ENCODE measurements at regions not wholly inside any gene's neighbourhood (a gene's known extent, or its start where the extent isn't known, plus 50 kb on each side); places are given as distances from the start of the nearest gene placed in this dataset.

- Histone ChIP-seq H3K4me2 (no peak overlapping the region), H3K4me1 (ENCODE audit: insufficient read depth) (no peaks in the 10 kb centered on the region), H3K9me2 (ENCODE audit: insufficient read depth) (peaks cover 9% of the 10 kb centered on the region; the same call in 1 of the 2 replicates), H3K4me3 (no peak overlapping the region), H3K27ac (ENCODE audit: low read depth) (no peak overlapping the region), H3K27me3 (ENCODE audit: insufficient read depth) (no peaks in the 10 kb centered on the region), H3K36me3 (ENCODE audit: insufficient read depth) (no peaks in the 10 kb centered on the region), H4K20me1 (replicated peaks; ENCODE audit: insufficient read depth) (no peaks in the 10 kb centered on the region), H3F3A (replicated peaks; ENCODE audit: low read depth) (no peaks in the 10 kb centered on the region), H2AFZ (peak overlapping the region; percentile 90), H3K79me2 (replicated peaks; ENCODE audit: insufficient read depth) (no peaks in the 10 kb centered on the region)
- DNase-seq (ENCODE audit: low spot score), result no peak
- no peak overlapping the region for H3K27ac Mint-ChIP-seq
- no peaks in the 10 kb centered on the region for H3K4me1 Mint-ChIP-seq
- no peaks in the 10 kb centered on the region for H3K9me3 Mint-ChIP-seq
- H3K27me3 Mint-ChIP-seq (ENCODE audit: insufficient read depth, low read depth, poor library complexity), result no peaks in the 10 kb centered on the region
- H3K4me3 Mint-ChIP-seq, result no peak overlapping the region
- no peaks in the 10 kb centered on the region for H3K36me3 Mint-ChIP-seq (ENCODE audit: low read depth)
- TF ChIP-seq CREB1 (CRISPR knock-in tag; IDR thresholded peaks at IDR 0.05; ENCODE audit: low read depth) (no peak), JUNB (IDR thresholded peaks at IDR 0.05; ENCODE audit: unreplicated experiment) (no peak), REST (IDR thresholded peaks at IDR 0.05; ENCODE audit: unreplicated experiment) (no peak), POLR2AphosphoS5 (IDR thresholded peaks at IDR 0.05; ENCODE audit: low read depth) (no peak), CTCF (conservative IDR thresholded peaks at IDR 0.05; ENCODE audit: low read depth in 2 of 2) (no peak), NANOG (IDR thresholded peaks at IDR 0.05; ENCODE audit: borderline replicate concordance) (no peak), EZH2 (IDR thresholded peaks at IDR 0.05; ENCODE audit: low read depth, unreplicated experiment) (no peak), EZH2phosphoT487 (IDR thresholded peaks at IDR 0.05; ENCODE audit: unreplicated experiment) (no peak), ETS1 (IDR thresholded peaks at IDR 0.05) (no peak), ZNF114 (CRISPR knock-in tag; IDR thresholded peaks at IDR 0.05) (no peak)
- no peak for ATAC-seq
Observed at GRCh38 chr11:87832211-87832610, 343.0 kb downstream of the RAB38 start.

GRCh38 chr11:87820011-87820410 lies 355.2 kb downstream of the RAB38 start:
- Mint-ChIP-seq H3K4me3 (no peak overlapping the region), H3K27ac (no peak overlapping the region), H3K36me3 (ENCODE audit: low read depth) (no peaks in the 10 kb centered on the region), H3K27me3 (ENCODE audit: insufficient read depth, low read depth, poor library complexity) (no peaks in the 10 kb centered on the region), H3K4me1 (no peaks in the 10 kb centered on the region), H3K9me3 (no peaks in the 10 kb centered on the region)
- Histone ChIP-seq H3K27me3 (ENCODE audit: insufficient read depth) (no peaks in the 10 kb centered on the region), H3K4me2 (no peak overlapping the region), H3K9me2 (ENCODE audit: insufficient read depth) (no peaks in the 10 kb centered on the region), H3F3A (replicated peaks; ENCODE audit: low read depth) (no peaks in the 10 kb centered on the region), H4K20me1 (replicated peaks; ENCODE audit: insufficient read depth) (no peaks in the 10 kb centered on the region), H3K79me2 (replicated peaks; ENCODE audit: insufficient read depth) (no peaks in the 10 kb centered on the region), H3K4me1 (ENCODE audit: insufficient read depth) (no peaks in the 10 kb centered on the region), H3K27ac (ENCODE audit: low read depth) (no peak overlapping the region), H3K4me3 (no peak overlapping the region), H3K36me3 (ENCODE audit: insufficient read depth) (no peaks in the 10 kb centered on the region), H2AFZ (no peak overlapping the region)
- ATAC-seq, result no peak
- no peak for DNase-seq (ENCODE audit: low spot score)
- TF ChIP-seq NANOG (IDR thresholded peaks at IDR 0.05; ENCODE audit: borderline replicate concordance) (no peak), EZH2phosphoT487 (IDR thresholded peaks at IDR 0.05; ENCODE audit: unreplicated experiment) (no peak)

Data from GM23338 (cell line).